Activated T-helper 17 cell treated with anti-CD3 and anti-CD28 coated beads, Interleukin-2, amount 50 U/mL, for 72 hours (primary cell): ENCODE measurements at regions not wholly inside any gene's neighbourhood (a gene's known extent, or its start where the extent isn't known, plus 50 kb on each side); places are given as distances from the start of the nearest gene placed in this dataset.

Experiments used
- ATAC-seq: fragments of 150-1000 bp; cut with Tn5 transposase; replicated peaks from 2 replicates; pipeline ENCODE4 v1.10.0; 2021; ENCODE audit warnings: mild to moderate bottlenecking, moderate library complexity
- H3K27ac Mint-ChIP-seq: one replicate; pipeline ENCODE4 v1.8.0; 2022; ENCODE audit warnings: mixed read lengths
- H3K27me3 Mint-ChIP-seq: one replicate; pipeline ENCODE4 v1.8.0; 2022; ENCODE audit warnings: mixed read lengths
- H3K36me3 Mint-ChIP-seq: one replicate; pipeline ENCODE4 v1.8.0; 2022; ENCODE audit warnings: low read depth, mild to moderate bottlenecking, mixed read lengths
- H3K4me1 Mint-ChIP-seq: one replicate; pipeline ENCODE4 v1.8.0; 2022; ENCODE audit warnings: mixed read lengths
- H3K4me3 Mint-ChIP-seq: one replicate; pipeline ENCODE4 v1.8.0; 2022; ENCODE audit warnings: mild to moderate bottlenecking, mixed read lengths
- H3K9me3 Mint-ChIP-seq: one replicate; pipeline ENCODE4 v1.8.0; 2022; ENCODE audit warnings: mixed read lengths

- H3K36me3 Mint-ChIP-seq = no peaks in the 10 kb centered on the region
- ATAC-seq = no peak
- no peaks in the 10 kb centered on the region for H3K4me1 Mint-ChIP-seq
- H3K27me3 Mint-ChIP-seq = peaks cover 5% of the 10 kb centered on the region
- no peaks in the 10 kb centered on the region for H3K9me3 Mint-ChIP-seq
- no peak overlapping the region for H3K4me3 Mint-ChIP-seq
- H3K27ac Mint-ChIP-seq = no peak overlapping the region
These were observed 508.0 kb downstream of the PLPP3 start for GRCh38 chr1:56071351-56071750.

- no peaks in the 10 kb centered on the region for H3K36me3 Mint-ChIP-seq
- peaks cover 5% of the 10 kb centered on the region for H3K27me3 Mint-ChIP-seq
- ATAC-seq = no peak
- no peaks in the 10 kb centered on the region for H3K4me1 Mint-ChIP-seq
- no peaks in the 10 kb centered on the region for H3K9me3 Mint-ChIP-seq
- no peak overlapping the region for H3K27ac Mint-ChIP-seq
- no peak overlapping the region for H3K4me3 Mint-ChIP-seq
These were observed 508.8 kb downstream of the PLPP3 start for GRCh38 chr1:56070601-56071000.

- Mint-ChIP-seq H3K27me3 (peaks cover 5% of the 10 kb centered on the region), H3K36me3 (no peaks in the 10 kb centered on the region), H3K9me3 (no peaks in the 10 kb centered on the region), H3K4me3 (no peak overlapping the region), H3K4me1 (no peaks in the 10 kb centered on the region), H3K27ac (no peak overlapping the region)
- no peak for ATAC-seq
These were observed 509.5 kb downstream of the PLPP3 start for GRCh38 chr1:56069824-56070223.

GRCh38 chr1:56068908-56069307 lies 510.5 kb downstream of the PLPP3 start:
- no peak for ATAC-seq
- Mint-ChIP-seq H3K27me3 (peaks cover 7% of the 10 kb centered on the region), H3K4me3 (no peak overlapping the region), H3K9me3 (no peaks in the 10 kb centered on the region), H3K27ac (no peak overlapping the region), H3K4me1 (no peaks in the 10 kb centered on the region), H3K36me3 (no peaks in the 10 kb centered on the region)

GRCh38 chr1:56068210-56068609 lies 511.2 kb downstream of the PLPP3 start:
- no peaks in the 10 kb centered on the region for H3K9me3 Mint-ChIP-seq
- ATAC-seq = no peak
- H3K4me1 Mint-ChIP-seq = no peaks in the 10 kb centered on the region
- no peaks in the 10 kb centered on the region for H3K36me3 Mint-ChIP-seq
- peaks cover 9% of the 10 kb centered on the region for H3K27me3 Mint-ChIP-seq
- H3K27ac Mint-ChIP-seq = no peak overlapping the region
- H3K4me3 Mint-ChIP-seq = no peak overlapping the region

GRCh38 chr1:56065729-56066128 lies 513.6 kb downstream of the PLPP3 start:
- no peak overlapping the region for H3K4me3 Mint-ChIP-seq
- no peaks in the 10 kb centered on the region for H3K36me3 Mint-ChIP-seq
- no peaks in the 10 kb centered on the region for H3K9me3 Mint-ChIP-seq
- H3K27me3 Mint-ChIP-seq = peaks cover 12% of the 10 kb centered on the region
- H3K27ac Mint-ChIP-seq = no peak overlapping the region
- H3K4me1 Mint-ChIP-seq = no peaks in the 10 kb centered on the region
- no peak for ATAC-seq

- Mint-ChIP-seq H3K27me3 (peaks cover 13% of the 10 kb centered on the region), H3K27ac (no peak overlapping the region), H3K9me3 (no peaks in the 10 kb centered on the region), H3K4me1 (no peaks in the 10 kb centered on the region), H3K36me3 (no peaks in the 10 kb centered on the region), H3K4me3 (no peak overlapping the region)
- ATAC-seq = no peak
These were observed 514.7 kb downstream of the PLPP3 start for GRCh38 chr1:56064705-56065104.

- Mint-ChIP-seq H3K9me3 (no peaks in the 10 kb centered on the region), H3K4me3 (no peak overlapping the region), H3K4me1 (no peaks in the 10 kb centered on the region), H3K27ac (no peak overlapping the region), H3K27me3 (peaks cover 10% of the 10 kb centered on the region), H3K36me3 (no peaks in the 10 kb centered on the region)
- no peak for ATAC-seq
These were observed 515.9 kb downstream of the PLPP3 start for GRCh38 chr1:56063461-56063860.

- ATAC-seq = no peak
- peaks cover 10% of the 10 kb centered on the region for H3K27me3 Mint-ChIP-seq
- no peak overlapping the region for H3K27ac Mint-ChIP-seq
- H3K4me1 Mint-ChIP-seq = no peaks in the 10 kb centered on the region
- no peak overlapping the region for H3K4me3 Mint-ChIP-seq
- no peaks in the 10 kb centered on the region for H3K36me3 Mint-ChIP-seq
- no peaks in the 10 kb centered on the region for H3K9me3 Mint-ChIP-seq
These were observed 516.7 kb downstream of the PLPP3 start for GRCh38 chr1:56062625-56063024.

GRCh38 chr1:56061824-56062223 lies 517.5 kb downstream of the PLPP3 start:
- ATAC-seq = no peak
- H3K4me1 Mint-ChIP-seq = no peaks in the 10 kb centered on the region
- no peaks in the 10 kb centered on the region for H3K36me3 Mint-ChIP-seq
- H3K4me3 Mint-ChIP-seq = no peak overlapping the region
- peaks cover 10% of the 10 kb centered on the region for H3K27me3 Mint-ChIP-seq
- no peaks in the 10 kb centered on the region for H3K9me3 Mint-ChIP-seq
- H3K27ac Mint-ChIP-seq = no peak overlapping the region

- Mint-ChIP-seq H3K27me3 (peaks cover 10% of the 10 kb centered on the region), H3K4me3 (no peak overlapping the region), H3K36me3 (no peaks in the 10 kb centered on the region), H3K27ac (no peak overlapping the region), H3K4me1 (no peaks in the 10 kb centered on the region), H3K9me3 (no peaks in the 10 kb centered on the region)
- no peak for ATAC-seq
These were observed 518.5 kb downstream of the PLPP3 start for GRCh38 chr1:56060906-56061305.

GRCh38 chr1:56057466-56058405 lies 521.6 kb downstream of the PLPP3 start:
- peaks cover 5% of the 10 kb centered on the region for H3K27me3 Mint-ChIP-seq
- no peak overlapping the region for H3K4me3 Mint-ChIP-seq
- H3K27ac Mint-ChIP-seq = no peak overlapping the region
- H3K9me3 Mint-ChIP-seq = no peaks in the 10 kb centered on the region
- no peaks in the 10 kb centered on the region for H3K36me3 Mint-ChIP-seq
- ATAC-seq = no peak
- H3K4me1 Mint-ChIP-seq = no peaks in the 10 kb centered on the region

- Mint-ChIP-seq H3K9me3 (no peaks in the 10 kb centered on the region), H3K27ac (no peak overlapping the region), H3K4me1 (no peaks in the 10 kb centered on the region), H3K36me3 (no peaks in the 10 kb centered on the region), H3K4me3 (no peak overlapping the region), H3K27me3 (peaks cover 3% of the 10 kb centered on the region)
- no peak for ATAC-seq
These were observed 522.7 kb downstream of the PLPP3 start for GRCh38 chr1:56056438-56057287.

GRCh38 chr1:56054959-56055358 lies 524.4 kb downstream of the PLPP3 start:
- Mint-ChIP-seq H3K27me3 (peaks cover 3% of the 10 kb centered on the region), H3K4me3 (no peak overlapping the region), H3K9me3 (peaks cover 5% of the 10 kb centered on the region), H3K4me1 (no peaks in the 10 kb centered on the region), H3K27ac (no peak overlapping the region), H3K36me3 (no peaks in the 10 kb centered on the region)
- ATAC-seq = no peak

- H3K4me3 Mint-ChIP-seq = no peak overlapping the region
- no peaks in the 10 kb centered on the region for H3K36me3 Mint-ChIP-seq
- peaks cover 5% of the 10 kb centered on the region for H3K9me3 Mint-ChIP-seq
- no peaks in the 10 kb centered on the region for H3K4me1 Mint-ChIP-seq
- no peaks in the 10 kb centered on the region for H3K27me3 Mint-ChIP-seq
- H3K27ac Mint-ChIP-seq = no peak overlapping the region
- ATAC-seq = no peak
These were observed 527.3 kb downstream of the PLPP3 start for GRCh38 chr1:56052041-56052440.
